GM19043 (cell line): ENCODE measurements at regions not wholly inside any gene's neighbourhood (a gene's known extent, or its start where the extent isn't known, plus 50 kb on each side); places are given as distances from the start of the nearest gene placed in this dataset.

Experiments
- ATAC-seq: cut with Tn5 transposase; IDR thresholded peaks from one replicate; pipeline ENCODE4 v1.9.1; 2021; ENCODE audit warnings: low read depth; ENCODE audit not compliant: unreplicated experiment

GRCh38 chr2:861655-862354, 88.8 kb upstream of the SNTG2 start:
- no peak for ATAC-seq

GRCh38 chr2:860259-860855, 90.3 kb upstream of the SNTG2 start:
- ATAC-seq = no peak

GRCh38 chr2:858646-859045, 92.0 kb upstream of the SNTG2 start:
- ATAC-seq = no peak

GRCh38 chr2:857937-858336, 92.7 kb upstream of the SNTG2 start:
- ATAC-seq = no peak

GRCh38 chr2:857081-857480, 93.6 kb upstream of the SNTG2 start:
- ATAC-seq = no peak

- no peak for ATAC-seq
Measured at GRCh38 chr2:856456-856855, 94.2 kb upstream of the SNTG2 start.

- no peak for ATAC-seq
Measured at GRCh38 chr2:856041-856440, 94.6 kb upstream of the SNTG2 start.

- no peak for ATAC-seq
Measured at GRCh38 chr2:855177-855576, 95.5 kb upstream of the SNTG2 start.

- ATAC-seq = no peak
Measured at GRCh38 chr2:854460-854859, 96.2 kb upstream of the SNTG2 start.

- ATAC-seq = no peak
Measured at GRCh38 chr2:853203-853870, 97.3 kb upstream of the SNTG2 start.

- no peak for ATAC-seq
Measured at GRCh38 chr2:852168-852567, 98.5 kb upstream of the SNTG2 start.

- no peak for ATAC-seq
Measured at GRCh38 chr2:851680-852079, 99.0 kb upstream of the SNTG2 start.

- ATAC-seq = no peak
Measured at GRCh38 chr2:851078-851477, 99.6 kb upstream of the SNTG2 start.

GRCh38 chr2:850429-850828, 100.2 kb upstream of the SNTG2 start:
- no peak for ATAC-seq

GRCh38 chr2:848099-848498, 102.5 kb upstream of the SNTG2 start:
- no peak for ATAC-seq

GRCh38 chr2:847669-848068, 103.0 kb upstream of the SNTG2 start:
- ATAC-seq = no peak

- ATAC-seq = no peak
Measured at GRCh38 chr2:844715-845114, 105.9 kb upstream of the SNTG2 start.

GRCh38 chr2:842151-842803, 108.4 kb upstream of the SNTG2 start:
- ATAC-seq = no peak

GRCh38 chr2:841036-841435, 109.6 kb upstream of the SNTG2 start:
- ATAC-seq = no peak

GRCh38 chr2:834233-834632, 116.4 kb upstream of the SNTG2 start:
- no peak for ATAC-seq

- peak; percentile 75 for ATAC-seq
Measured at GRCh38 chr2:833180-833579, 117.5 kb upstream of the SNTG2 start.

GRCh38 chr2:832635-833034, 118.0 kb upstream of the SNTG2 start:
- no peak for ATAC-seq
